HUDEP-2 (cell line): ENCODE measurements at regions not wholly inside any gene's neighbourhood (a gene's known extent, or its start where the extent isn't known, plus 50 kb on each side); places are given as distances from the start of the nearest gene placed in this dataset.

ENCODE experiments used
- DNase-seq, 76 experiments: peaks; one replicate each; lab custom pipeline; 2025; ENCODE audit not compliant: unreplicated experiment in 76 of 76; lab: John Stamatoyannopoulos, UW

GRCh38 chr4:145347684-145348083, 134.0 kb upstream of the SMAD1 start:
- DNase-seq: no peak

GRCh38 chr4:145346081-145346480, 135.6 kb upstream of the SMAD1 start:
- no peak for DNase-seq

DNA sequence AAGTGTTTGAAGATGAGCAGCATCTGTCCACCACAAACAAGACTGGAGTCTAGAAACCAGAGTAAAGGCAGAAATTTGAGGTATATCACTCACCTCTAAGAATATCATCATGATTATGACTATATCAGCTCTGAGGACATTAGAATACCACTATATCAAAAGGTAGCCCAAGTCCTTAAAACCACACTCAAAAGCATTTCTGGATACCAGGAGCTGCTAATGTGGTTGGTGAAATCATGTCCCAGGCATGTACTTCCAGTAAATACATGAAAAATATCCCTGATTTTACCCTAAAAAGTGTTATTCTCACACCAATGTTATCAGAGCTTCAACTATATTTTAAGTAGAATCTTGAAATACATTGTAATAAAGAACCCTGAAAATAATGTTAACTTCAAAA, 136.3 kb upstream of the SMAD1 start:
- no peak for DNase-seq

GRCh38 chr4:145341381-145341780, 140.3 kb upstream of the SMAD1 start:
- DNase-seq: no peak

DNA sequence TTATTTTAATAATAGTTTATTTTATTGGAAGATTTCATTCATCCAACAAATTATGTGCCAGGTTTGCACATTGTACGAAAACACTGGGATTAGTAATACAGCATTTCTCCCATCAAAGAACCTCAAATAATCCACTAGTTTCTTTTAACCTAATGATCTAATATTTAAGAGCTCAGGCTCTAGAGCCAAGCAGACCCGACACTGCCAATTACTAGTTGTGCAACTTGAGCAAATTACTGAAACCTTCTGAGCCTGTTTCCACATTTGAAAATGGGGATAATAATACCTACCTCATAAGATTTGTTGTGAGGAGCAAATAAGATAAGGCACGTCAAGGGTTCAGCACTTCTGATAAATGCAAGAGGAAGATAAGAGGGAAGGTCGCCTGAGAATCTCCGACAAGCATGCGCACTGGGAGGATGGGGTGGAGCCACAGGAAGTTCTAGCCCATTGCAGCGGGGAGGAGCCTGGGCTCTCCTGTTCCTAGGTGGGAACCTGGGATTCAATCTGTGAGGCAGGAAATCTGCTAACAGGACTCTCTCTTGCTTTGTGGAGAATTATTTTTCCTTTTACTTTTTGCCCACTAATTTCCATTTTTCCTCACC, 141.5 kb upstream of the SMAD1 start:
- peak in 4 of 76 experiments; percentile 6 to 24 (median 10) for DNase-seq

- no peak for DNase-seq
These were observed 142.5 kb upstream of the SMAD1 start for GRCh38 chr4:145339075-145339725.

- DNase-seq: no peak
These were observed 143.1 kb upstream of the SMAD1 start for GRCh38 chr4:145338568-145338967.

GRCh38 chr4:145337391-145337790, 144.3 kb upstream of the SMAD1 start:
- DNase-seq: no peak

- no peak for DNase-seq
These were observed 147.9 kb upstream of the SMAD1 start for GRCh38 chr4:145333786-145334185.

DNA sequence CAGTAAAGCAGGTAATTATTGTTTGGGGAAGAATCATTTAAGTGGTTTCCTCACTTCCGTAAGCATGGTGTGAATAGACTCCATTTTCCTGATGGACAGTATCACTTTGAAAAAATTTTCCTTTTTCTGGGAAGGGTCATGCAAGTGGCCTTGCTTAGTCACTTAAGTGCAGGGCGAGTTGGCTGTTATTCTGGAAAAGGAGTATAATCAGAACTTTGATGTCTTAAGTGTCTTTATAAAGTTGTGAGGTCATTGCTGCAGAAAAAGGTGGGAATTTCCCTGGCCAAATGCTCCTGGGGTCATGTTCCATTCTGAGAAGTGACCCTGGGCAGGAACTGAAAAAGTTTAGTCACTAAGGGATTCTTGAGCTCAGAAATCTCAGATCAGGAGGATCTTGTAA, 146.1 kb upstream of the OTUD4 start:
- no peak for DNase-seq

DNA sequence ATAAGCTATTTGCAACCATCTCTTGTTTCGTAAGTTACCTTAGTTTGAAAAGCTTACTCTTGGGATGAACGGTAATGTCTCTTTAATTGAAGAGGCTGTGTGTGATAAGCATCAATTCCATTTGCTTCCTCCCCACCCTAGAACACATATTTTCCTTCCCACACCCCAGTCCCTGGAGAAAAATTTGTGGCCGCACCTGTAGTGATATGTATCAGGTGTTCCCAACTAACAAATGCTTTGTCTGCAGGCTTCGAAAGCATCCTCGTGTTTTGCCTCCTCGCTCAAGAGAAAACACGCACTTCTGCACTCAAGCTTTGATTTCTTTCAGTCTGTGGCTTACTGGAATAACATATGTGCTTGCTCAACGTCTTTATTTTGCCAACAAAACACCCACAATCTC, 143.8 kb upstream of the OTUD4 start:
- DNase-seq: no peak

DNA sequence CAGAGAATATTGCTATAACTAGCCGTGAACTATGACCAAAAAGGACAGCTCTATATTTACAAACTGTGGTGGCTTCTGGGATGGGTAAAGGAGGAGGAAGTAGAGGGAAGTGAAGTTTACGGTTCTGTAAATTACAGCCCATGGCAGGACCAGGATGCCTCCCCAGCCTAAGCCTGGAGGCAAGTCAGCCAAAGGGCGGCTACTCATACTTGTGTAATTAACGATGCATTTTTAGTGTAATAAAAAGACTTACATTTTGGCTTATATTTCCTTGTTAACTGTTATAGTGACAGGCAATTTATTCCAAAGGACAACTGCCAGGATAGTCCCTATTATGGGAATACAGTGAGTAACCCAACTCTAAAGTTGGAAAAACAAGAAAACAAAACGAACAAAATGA, 139.9 kb upstream of the OTUD4 start:
- DNase-seq: no peak

GRCh38 chr4:145319751-145320150, 139.4 kb upstream of the OTUD4 start:
- no peak for DNase-seq

DNA sequence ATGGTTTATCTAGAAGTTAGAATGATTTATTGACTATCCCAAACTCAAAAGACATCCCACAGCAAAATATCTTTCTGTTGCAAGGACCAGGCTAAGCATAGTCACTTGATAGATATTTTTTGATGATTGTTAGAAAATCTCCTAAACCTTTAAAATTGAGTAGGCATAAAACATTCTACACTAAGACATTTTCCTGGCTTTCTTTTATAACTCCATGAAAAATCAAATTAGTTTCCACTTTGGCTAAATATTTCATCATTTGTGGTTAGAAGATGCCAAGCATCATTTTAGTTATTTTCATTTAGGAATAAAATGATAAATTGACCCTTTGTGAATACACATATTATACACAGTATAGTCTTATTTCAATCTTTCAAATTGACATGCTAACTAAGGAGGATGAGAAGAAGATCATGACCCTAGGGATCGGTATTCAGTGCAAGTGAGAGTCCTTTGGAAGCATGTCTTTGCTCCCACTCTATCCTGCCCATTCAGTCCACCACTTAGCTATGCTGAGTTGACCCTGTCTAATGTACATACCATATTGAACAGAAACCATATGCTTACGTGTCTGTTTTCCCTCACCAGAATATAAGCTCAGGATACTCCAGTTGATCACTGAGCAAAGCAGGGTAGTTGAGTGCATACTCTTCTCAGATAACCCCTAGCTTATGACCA, 136.6 kb upstream of the OTUD4 start:
- DNase-seq: no peak

- no peak for DNase-seq
These were observed 135.4 kb upstream of the OTUD4 start for GRCh38 chr4:145315811-145316225.

GRCh38 chr4:145308598-145308997, 128.2 kb upstream of the OTUD4 start:
- DNase-seq: no peak

- no peak for DNase-seq
These were observed 127.5 kb upstream of the OTUD4 start for GRCh38 chr4:145307763-145308430.

DNA sequence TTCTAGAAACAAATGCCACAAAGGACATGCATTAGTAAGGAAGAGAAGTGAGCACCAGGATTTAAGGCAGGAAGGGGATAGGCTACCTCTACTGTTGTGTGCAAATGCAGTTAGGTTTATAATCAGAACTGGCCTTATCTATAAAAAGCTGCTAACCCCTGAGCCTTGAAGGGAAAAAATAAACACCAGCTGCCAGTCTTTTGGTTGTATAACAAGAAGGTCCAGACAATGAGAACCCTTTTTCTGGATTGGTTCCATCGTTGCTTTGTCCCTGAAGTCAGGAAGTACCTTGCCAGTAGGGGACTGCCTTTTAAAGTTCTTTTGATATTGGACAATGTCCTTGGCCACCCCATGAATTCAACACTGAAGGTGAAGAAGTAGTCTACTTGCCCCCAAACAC, 126.7 kb upstream of the OTUD4 start:
- DNase-seq: no peak

- DNase-seq: no peak
These were observed 122.3 kb upstream of the OTUD4 start for GRCh38 chr4:145302725-145303124.

DNA sequence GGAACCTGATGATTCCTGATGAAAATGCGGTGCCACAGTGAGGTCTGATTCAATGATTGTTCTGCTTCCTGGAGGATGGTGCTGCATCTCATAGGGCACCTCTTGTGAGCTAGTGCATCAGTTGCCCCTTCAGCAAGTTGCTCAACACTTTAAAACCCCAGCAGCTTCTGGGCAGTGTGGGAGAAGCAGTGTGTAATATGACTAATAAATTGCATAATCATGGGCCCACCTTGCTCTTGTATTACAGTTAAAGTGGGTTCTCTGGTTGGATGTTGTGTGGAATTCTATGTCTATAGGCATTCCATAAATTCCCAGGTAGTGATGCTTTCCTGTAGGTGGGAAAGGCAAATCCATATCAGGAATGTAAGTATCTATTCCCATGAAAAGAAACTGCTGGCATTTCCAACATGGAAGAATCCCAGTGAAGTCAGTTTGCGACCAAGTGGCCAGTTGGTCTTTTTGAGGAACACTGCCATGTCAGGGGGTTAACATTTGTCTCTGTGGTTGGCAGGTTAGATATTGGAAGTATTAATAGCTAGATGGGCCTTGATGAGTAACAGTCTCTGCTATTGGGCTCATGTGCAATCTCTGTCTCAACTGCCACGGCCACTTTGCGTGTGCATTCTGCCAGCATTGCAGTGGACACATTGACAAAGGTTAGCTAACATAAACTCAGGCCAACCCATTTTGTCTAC, 121.1 kb upstream of the OTUD4 start:
- DNase-seq: no peak
